Skeletal muscle satellite cell (primary cell): ENCODE measurements at regions not wholly inside any gene's neighbourhood (a gene's known extent, or its start where the extent isn't known, plus 50 kb on each side); places are given as distances from the start of the nearest gene placed in this dataset.

ENCODE experiments used
- H3K27me3 ChIP-seq: 2 replicates; pipeline ENCODE4 v1.7.0; 2013; ENCODE audit warnings: low read length; ENCODE audit not compliant: control insufficient read depth, insufficient read depth
- H3K36me3 ChIP-seq: 2 replicates; pipeline ENCODE4 v1.7.0; 2013; ENCODE audit warnings: mild to moderate bottlenecking, control low read depth, low read length; ENCODE audit not compliant: insufficient read depth
- H3K4me1 ChIP-seq: 2 replicates; pipeline ENCODE4 v1.7.0; 2013; ENCODE audit warnings: low read length; ENCODE audit not compliant: control insufficient read depth, insufficient read depth
- H3K4me2 ChIP-seq: 2 replicates; pipeline ENCODE4 v1.7.0; 2013; ENCODE audit warnings: mild to moderate bottlenecking, low read length
- H3K4me3 ChIP-seq: 2 replicates; pipeline ENCODE4 v1.7.0; 2013; ENCODE audit warnings: low read length
- H3K9ac ChIP-seq: 2 replicates; pipeline ENCODE4 v1.7.0; 2013; ENCODE audit warnings: mild to moderate bottlenecking, low read depth, low read length, moderate library complexity
- H3K9me3 ChIP-seq: replicated peaks from 2 replicates; pipeline ENCODE4 v1.7.0; 2013; ENCODE audit warnings: mild to moderate bottlenecking, control low read depth, low read length

- H3K4me1 ChIP-seq: peaks cover 23% of the 10 kb centered on the region
- H3K9me3 ChIP-seq: no peaks in the 10 kb centered on the region
- no peak overlapping the region for H3K9ac ChIP-seq
- H3K4me2 ChIP-seq: no peak overlapping the region
- H3K4me3 ChIP-seq: no peak overlapping the region
- H3K36me3 ChIP-seq: no peaks in the 10 kb centered on the region
- H3K27me3 ChIP-seq: no peaks in the 10 kb centered on the region
Observed at GRCh38 chr4:141432000-141432712, 204.2 kb upstream of the IL15 start.

GRCh38 chr4:141435446-141436225 lies 200.7 kb upstream of the IL15 start:
- Histone ChIP-seq H3K4me2 (no peak overlapping the region), H3K27me3 (no peaks in the 10 kb centered on the region), H3K4me1 (peaks cover 17% of the 10 kb centered on the region), H3K9ac (no peak overlapping the region), H3K36me3 (no peaks in the 10 kb centered on the region), H3K9me3 (no peaks in the 10 kb centered on the region), H3K4me3 (no peak overlapping the region)

GRCh38 chr4:141439223-141439622 lies 197.2 kb upstream of the IL15 start:
- Histone ChIP-seq H3K9ac (no peak overlapping the region), H3K27me3 (no peaks in the 10 kb centered on the region), H3K9me3 (no peaks in the 10 kb centered on the region), H3K4me1 (peaks cover 8% of the 10 kb centered on the region), H3K4me3 (no peak overlapping the region), H3K4me2 (no peak overlapping the region), H3K36me3 (no peaks in the 10 kb centered on the region)

- Histone ChIP-seq H3K9me3 (no peaks in the 10 kb centered on the region), H3K4me3 (no peak overlapping the region), H3K4me2 (no peak overlapping the region), H3K4me1 (no peaks in the 10 kb centered on the region), H3K36me3 (no peaks in the 10 kb centered on the region), H3K9ac (no peak overlapping the region), H3K27me3 (no peaks in the 10 kb centered on the region)
Observed at GRCh38 chr4:141447761-141448160, 188.6 kb upstream of the IL15 start.

- no peaks in the 10 kb centered on the region for H3K9me3 ChIP-seq
- H3K36me3 ChIP-seq: no peaks in the 10 kb centered on the region
- no peak overlapping the region for H3K9ac ChIP-seq
- H3K27me3 ChIP-seq: no peaks in the 10 kb centered on the region
- no peak overlapping the region for H3K4me2 ChIP-seq
- no peak overlapping the region for H3K4me3 ChIP-seq
- no peaks in the 10 kb centered on the region for H3K4me1 ChIP-seq
Observed at GRCh38 chr4:141448490-141448889, 187.9 kb upstream of the IL15 start.

GRCh38 chr4:141449927-141450326 lies 186.5 kb upstream of the IL15 start:
- H3K9ac ChIP-seq: no peak overlapping the region
- no peaks in the 10 kb centered on the region for H3K4me1 ChIP-seq
- H3K4me3 ChIP-seq: no peak overlapping the region
- no peaks in the 10 kb centered on the region for H3K9me3 ChIP-seq
- no peaks in the 10 kb centered on the region for H3K36me3 ChIP-seq
- no peaks in the 10 kb centered on the region for H3K27me3 ChIP-seq
- H3K4me2 ChIP-seq: no peak overlapping the region

- Histone ChIP-seq H3K4me2 (no peak overlapping the region), H3K9me3 (no peaks in the 10 kb centered on the region), H3K4me3 (no peak overlapping the region), H3K9ac (no peak overlapping the region), H3K36me3 (no peaks in the 10 kb centered on the region), H3K27me3 (no peaks in the 10 kb centered on the region), H3K4me1 (peaks cover 4% of the 10 kb centered on the region)
Observed at GRCh38 chr4:141455651-141456050, 180.7 kb upstream of the IL15 start.

- Histone ChIP-seq H3K4me1 (peaks cover 4% of the 10 kb centered on the region), H3K27me3 (no peaks in the 10 kb centered on the region), H3K4me2 (no peak overlapping the region), H3K4me3 (no peak overlapping the region), H3K36me3 (no peaks in the 10 kb centered on the region), H3K9ac (no peak overlapping the region), H3K9me3 (no peaks in the 10 kb centered on the region)
Observed at GRCh38 chr4:141457653-141458052, 178.7 kb upstream of the IL15 start.

- no peak overlapping the region for H3K4me3 ChIP-seq
- H3K9me3 ChIP-seq: no peaks in the 10 kb centered on the region
- no peaks in the 10 kb centered on the region for H3K36me3 ChIP-seq
- H3K4me2 ChIP-seq: no peak overlapping the region
- no peaks in the 10 kb centered on the region for H3K27me3 ChIP-seq
- no peak overlapping the region for H3K9ac ChIP-seq
- peaks cover 4% of the 10 kb centered on the region for H3K4me1 ChIP-seq
Observed at GRCh38 chr4:141458501-141458900, 177.9 kb upstream of the IL15 start.

- Histone ChIP-seq H3K4me1 (peaks cover 4% of the 10 kb centered on the region), H3K27me3 (no peaks in the 10 kb centered on the region), H3K4me3 (no peak overlapping the region), H3K9me3 (no peaks in the 10 kb centered on the region), H3K36me3 (no peaks in the 10 kb centered on the region), H3K4me2 (no peak overlapping the region), H3K9ac (no peak overlapping the region)
Observed at GRCh38 chr4:141459020-141459419, 177.4 kb upstream of the IL15 start.

GRCh38 chr4:141462361-141462760 lies 174.0 kb upstream of the IL15 start:
- H3K4me3 ChIP-seq: no peak overlapping the region
- peaks cover 4% of the 10 kb centered on the region for H3K4me1 ChIP-seq
- H3K9me3 ChIP-seq: no peaks in the 10 kb centered on the region
- H3K36me3 ChIP-seq: no peaks in the 10 kb centered on the region
- no peak overlapping the region for H3K9ac ChIP-seq
- no peaks in the 10 kb centered on the region for H3K27me3 ChIP-seq
- no peak overlapping the region for H3K4me2 ChIP-seq

GRCh38 chr4:141463678-141464077 lies 172.7 kb upstream of the IL15 start:
- Histone ChIP-seq H3K27me3 (no peaks in the 10 kb centered on the region), H3K9me3 (no peaks in the 10 kb centered on the region), H3K36me3 (no peaks in the 10 kb centered on the region), H3K4me1 (peaks cover under 1% of the 10 kb centered on the region), H3K9ac (no peak overlapping the region), H3K4me3 (no peak overlapping the region), H3K4me2 (no peak overlapping the region)
